ENCODE measurements at regions not wholly inside any gene's neighbourhood (a gene's known extent, or its start where the extent isn't known, plus 50 kb on each side); places are given as distances from the start of the nearest gene placed in this dataset.

DNA sequence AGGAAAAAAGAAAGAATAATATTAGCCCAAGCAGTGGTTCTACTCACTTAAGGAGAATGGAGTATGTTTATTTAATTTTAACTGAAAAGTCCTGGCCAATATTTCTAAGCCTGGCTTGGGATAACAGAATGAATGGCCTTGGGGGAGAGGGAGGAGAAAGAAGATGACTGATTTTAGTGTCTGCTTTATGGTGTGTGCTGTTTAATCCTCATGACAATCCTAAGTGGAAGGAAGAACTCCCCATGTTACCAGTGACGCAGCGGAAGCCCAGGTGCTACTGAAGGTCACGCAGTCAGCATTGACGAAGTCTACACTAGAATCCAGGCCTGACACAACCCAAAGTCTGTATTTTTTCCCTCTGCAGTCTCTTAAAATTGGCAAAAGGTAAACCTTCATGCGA is 50.5 kb downstream of the PALM2AKAP2 start:
- no peak for DNase-seq (ENCODE audit: low read depth)

DNA sequence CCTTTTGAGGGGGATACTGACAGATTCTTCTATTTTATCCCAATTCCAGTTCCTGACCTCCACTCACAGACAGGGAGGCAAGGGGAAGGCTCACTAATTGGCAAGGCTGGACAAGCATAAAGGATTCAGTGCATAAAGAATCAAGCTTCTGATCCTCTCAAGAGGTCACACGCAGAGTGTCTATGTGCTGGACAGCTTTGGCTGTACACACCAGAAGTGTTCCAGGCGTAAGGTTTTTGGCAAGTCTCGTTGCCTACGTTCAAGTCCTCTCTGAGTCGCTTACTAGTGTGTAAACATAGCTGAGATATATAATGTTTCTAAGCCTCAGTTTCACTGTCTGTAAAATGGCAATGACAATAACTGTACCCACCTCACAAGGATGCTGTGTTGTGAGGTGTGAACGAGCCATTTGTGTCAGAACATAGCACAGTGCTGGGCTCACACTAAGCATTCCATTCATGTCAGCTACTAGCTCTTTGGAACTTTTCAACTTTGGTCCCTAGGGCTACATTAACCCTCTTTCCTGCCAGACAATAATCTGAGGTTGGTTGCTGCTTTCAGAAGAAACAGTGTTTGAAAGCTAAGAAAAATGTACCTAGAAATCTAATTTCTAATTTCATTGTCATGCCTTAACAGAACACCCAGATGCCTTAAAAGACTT is 52.1 kb downstream of the PALM2AKAP2 start:
- DNase-seq (ENCODE audit: low read depth): no peak

DNA sequence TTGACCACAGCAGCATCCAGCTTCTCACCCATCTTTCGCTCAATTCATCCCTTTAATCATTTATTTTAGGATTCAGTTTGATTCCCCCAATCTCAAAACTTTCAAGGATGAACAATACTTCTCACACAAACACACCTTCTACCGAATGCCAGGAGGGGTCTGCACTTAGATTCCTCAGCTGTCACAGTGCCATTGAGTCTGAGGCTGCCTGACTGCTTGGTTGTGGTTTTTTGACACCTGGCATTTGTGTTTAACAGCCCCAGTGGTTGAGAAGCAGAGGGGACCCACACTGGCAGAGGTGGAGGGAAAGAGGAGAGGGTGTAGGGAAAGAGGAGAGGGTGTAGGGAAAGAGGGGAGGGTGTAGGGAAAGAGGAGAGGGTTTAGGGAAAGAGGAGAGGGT is 54.9 kb downstream of the PALM2AKAP2 start:
- DNase-seq (ENCODE audit: low read depth): no peak

DNA sequence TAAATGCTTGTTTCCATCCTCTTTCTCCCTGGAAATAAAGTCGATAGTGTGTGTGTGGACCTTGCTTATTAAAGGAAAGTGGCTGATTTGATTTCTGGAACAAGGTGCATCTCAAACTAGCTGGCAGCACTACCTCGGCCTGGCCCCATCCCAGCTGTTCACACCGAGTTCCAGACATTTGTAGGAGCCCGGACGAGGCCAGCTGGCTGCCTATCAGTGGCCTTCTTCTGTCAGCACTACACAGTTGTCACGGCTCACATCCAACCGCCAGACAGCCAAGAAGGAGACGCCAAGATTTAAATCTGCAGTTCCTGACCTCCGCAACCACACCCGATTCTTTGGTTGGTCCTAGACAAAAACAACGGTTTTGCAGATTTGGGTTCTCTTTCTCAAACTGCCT is 63.6 kb downstream of the PALM2AKAP2 start:
- DNase-seq (ENCODE audit: low read depth): no peak

DNA sequence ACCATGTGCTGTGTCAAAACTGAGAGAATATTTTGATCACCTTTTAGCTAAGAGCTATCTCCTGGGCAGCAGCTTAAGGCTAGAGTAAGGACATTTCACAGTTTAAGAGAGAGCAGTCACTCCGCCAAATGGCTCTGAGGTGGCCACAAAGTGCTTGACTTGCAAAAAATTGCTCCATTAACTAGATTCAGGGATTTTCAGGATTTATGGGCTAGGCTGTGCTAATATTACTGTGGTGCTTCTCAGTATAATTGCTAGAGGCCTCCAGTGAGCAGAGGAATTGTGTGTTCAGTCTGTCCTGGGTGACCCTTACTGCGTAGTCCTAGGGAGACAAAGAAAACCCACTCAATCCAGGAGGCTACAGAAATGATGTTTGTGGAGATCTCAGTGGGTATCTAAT is 65.2 kb downstream of the PALM2AKAP2 start:
- DNase-seq (ENCODE audit: low read depth): no peak

DNA sequence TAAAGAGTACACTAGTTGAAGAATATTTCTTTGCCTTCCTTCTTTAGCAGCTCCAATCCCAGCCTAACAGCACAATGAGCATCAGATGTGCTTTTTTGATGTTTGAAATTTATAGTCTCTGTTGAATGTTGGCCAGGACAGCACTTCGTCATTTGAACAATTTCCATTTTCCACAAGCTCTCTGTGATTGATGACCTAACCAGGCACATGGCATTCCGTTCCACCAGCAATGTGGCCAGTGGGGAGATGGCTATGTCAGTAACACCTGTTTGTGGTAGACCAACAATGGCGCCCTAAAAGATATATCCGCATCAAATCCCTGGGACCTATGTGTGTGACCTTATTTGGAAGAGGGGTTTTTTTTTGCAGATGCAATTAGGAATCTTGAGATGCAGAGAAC is 66.8 kb downstream of the PALM2AKAP2 start:
- no peak for DNase-seq (ENCODE audit: low read depth)

DNA sequence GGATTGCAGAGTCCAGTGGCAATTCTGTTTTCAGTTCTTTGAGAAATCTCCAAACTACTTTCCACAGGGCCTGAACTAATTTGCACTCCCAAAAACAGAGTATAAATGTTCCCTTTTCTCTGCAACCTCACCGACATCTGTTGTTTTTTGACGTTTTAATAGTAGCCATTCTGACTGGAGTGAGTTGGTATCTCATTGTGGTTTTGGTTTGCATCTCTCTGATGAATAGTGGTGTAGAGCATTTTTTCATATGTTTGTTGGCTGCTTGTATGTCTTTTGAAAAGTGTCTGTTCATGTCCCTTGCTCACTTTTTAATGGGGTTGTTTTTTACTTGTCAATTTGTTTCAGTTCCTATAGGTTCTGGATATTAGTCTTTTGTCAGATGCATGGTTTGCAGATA is 72.6 kb downstream of the PALM2AKAP2 start:
- no peak for DNase-seq (ENCODE audit: low read depth)

DNA sequence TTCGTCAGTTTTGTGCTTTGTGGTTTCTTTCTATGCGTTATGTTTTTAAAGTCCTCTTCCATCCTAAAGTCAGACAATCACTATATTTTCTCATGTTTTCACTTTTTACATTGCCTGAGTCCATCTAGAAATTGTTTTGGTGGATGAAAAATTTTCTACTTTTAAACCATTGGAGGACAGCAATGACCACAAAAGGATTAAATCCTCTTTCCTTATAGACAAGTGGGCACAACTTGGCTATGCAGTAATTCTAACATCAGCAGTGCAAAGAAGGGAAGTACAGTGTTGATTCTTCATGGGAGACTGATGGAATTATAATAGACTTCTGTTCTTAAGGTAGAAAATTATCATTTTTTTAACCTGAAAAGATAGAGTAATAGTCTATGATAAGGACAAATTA is 75.5 kb downstream of the PALM2AKAP2 start:
- DNase-seq (ENCODE audit: low read depth): no peak

DNA sequence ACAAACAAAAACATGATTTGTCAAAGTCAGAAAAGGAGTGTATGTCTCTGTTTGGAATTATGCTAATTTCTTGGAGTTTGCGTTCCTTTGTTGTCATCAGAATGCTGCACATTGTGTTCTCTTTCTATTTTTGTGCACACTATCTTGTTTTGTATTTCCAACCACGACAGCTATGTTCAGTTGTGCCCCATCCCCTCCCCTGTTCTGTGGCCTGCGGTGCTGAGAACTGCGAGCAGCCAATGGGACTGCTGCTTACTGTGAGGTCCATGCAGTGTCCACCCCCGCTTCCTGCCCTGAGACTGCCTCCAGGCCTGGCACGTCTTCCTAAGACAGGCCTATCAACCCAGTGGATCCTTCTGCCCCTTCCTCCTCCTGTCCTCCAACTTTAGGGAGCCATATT is 76.8 kb downstream of the PALM2AKAP2 start:
- DNase-seq (ENCODE audit: low read depth): no peak

DNA sequence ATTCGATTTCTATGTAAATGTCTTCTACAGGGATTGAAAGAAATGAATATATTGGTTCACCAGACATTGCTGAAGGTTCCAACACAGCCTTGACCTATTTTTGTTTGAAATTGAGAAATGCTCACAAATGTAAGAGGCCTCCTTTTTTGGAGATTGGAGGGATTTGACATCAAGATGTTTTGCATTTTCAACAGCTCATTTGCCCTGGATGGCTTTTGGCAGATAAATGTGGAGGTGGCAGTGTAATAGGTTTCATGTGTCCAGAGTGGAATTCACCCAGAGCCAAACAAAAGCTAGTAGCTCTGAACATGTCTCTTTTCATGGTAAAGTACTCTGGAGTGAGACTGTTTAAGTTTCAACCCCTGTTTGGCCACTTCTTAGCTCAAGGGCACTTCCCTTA is 77.3 kb downstream of the PALM2AKAP2 start:
- no peak for DNase-seq (ENCODE audit: low read depth)

DNA sequence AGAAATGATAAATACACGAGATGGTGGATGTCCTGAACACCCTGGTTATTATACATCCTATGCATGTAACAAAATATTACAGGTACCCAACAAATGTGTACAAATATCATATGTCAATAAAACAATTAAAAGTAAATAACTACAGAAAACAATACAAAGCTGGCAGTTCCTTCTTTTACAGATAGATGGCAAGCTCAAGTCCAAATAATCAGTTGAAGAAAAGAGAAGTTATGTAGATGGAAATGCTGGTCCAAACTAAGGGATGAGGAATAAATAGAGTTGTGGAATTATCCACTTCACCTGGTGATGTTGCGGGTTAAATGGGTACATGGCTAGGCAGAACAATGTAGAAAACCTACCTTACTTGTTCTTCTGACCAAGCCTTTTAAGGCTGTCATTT is 79.4 kb downstream of the PALM2AKAP2 start:
- DNase-seq (ENCODE audit: low read depth): no peak

DNA sequence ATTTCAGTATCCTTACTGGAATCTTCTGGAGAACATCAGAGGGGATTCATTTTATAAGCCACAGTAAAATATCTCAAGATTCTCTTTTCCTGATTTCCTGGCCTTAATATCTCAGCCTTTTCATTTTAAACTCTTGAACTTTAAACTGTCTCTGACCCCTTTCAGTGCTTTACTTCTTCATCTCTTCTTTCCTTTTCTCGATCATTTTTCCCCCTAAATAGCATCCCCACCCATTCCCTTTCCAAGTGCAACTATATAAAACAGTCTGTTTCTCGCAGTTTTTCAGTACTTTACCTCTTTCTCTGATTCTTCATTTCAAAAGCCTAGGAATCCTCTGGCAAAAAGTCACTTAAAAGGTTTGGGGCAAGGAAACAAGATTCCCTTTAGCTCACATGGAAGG is 80.5 kb downstream of the PALM2AKAP2 start:
- DNase-seq (ENCODE audit: low read depth): no peak

DNA sequence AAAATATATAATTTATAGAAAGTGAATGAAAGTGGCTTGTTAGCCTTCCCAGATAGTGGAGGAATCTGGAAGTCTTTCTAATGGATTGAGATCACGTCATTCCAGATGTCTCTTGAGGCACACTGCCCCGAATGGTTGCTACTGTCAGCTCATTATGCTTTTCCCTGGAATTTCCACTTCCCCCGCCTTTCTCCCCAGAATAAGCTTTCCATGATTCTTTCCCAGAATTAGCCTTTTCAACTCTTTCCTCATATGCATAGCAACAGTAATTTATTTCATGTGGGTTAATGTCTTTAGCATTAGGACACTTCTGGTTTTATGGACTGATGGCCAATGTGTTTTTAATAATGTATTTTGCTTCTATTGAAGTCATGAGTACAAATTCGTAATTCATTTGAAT is 81.5 kb downstream of the PALM2AKAP2 start:
- DNase-seq (ENCODE audit: low read depth): no peak

DNA sequence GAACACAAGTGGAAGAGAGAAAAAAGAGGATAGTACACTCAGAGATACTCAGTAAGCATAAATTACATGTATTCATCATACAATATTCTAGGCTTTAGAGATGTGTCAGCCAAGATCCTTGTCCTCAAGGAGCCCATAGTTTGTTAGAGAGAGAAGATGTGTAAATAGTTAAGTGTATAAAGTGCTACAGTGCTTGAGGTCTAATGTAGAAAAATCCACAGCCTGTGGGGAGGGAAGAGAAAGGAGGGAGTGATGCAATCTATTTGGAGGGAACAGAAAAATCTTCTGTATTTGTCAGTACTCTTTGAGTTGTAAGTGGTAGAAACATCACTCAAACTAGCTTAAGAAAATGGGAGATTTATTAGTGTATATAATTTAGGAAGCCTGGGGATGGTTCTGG is 81.9 kb downstream of the PALM2AKAP2 start:
- no peak for DNase-seq (ENCODE audit: low read depth)

DNA sequence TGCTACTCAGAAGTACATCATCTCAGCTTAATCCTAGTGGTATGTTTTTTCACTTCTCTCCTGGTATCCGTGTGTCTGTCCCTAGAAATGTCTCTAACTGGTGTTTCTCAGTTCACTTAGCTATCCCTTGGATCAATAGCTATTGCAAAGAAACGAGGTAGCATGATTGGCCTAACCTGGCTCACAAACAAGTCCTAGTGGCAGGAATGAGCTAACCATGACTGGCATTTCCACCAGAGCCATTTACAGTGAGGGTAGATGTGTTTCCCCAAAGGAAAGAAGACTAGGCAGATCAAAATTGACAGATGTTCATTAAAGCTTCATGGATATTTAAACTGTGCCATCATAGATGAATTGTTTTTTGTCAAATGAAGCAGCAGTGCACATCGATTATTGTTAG is 82.5 kb downstream of the PALM2AKAP2 start:
- DNase-seq (ENCODE audit: low read depth): no peak

DNA sequence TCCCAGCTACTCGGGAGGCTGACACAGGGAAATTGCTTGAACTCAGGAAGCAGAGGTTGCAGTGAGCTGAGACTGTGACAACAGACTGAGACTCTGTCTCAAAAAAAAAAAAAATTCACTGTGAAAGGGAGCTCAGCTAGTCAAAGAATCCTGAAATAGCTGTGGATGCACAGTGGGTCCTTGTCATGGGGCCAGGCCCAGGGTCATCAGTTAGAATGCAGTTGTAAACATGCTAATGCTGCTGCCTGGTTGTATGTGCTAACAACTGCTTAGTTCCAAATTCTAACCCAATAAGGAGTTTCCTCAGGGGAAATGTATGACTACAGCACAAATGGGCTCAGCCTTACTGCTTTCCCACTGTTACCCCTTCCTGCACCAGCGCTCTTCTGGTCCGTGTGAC is 84.0 kb downstream of the PALM2AKAP2 start:
- no peak for DNase-seq (ENCODE audit: low read depth)

DNA sequence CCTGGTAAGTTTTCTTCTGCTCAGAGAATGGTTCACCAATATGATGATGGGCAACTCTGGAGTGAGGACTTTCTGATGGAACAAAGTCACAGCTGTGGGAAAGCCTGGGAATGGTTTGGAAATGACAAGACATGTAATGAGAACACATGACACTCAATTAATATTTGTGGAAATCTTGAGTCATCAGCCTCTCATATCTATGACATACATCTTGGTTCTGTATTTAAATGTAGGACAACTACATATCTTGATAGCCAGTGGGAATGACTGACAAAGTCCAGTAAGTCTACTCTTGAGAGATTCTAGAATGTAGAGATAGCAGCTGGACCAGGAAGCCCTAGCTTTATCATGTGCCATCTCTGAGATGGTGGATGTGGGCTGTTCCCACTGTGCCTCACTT is 85.5 kb downstream of the PALM2AKAP2 start:
- no peak for DNase-seq (ENCODE audit: low read depth)

DNA sequence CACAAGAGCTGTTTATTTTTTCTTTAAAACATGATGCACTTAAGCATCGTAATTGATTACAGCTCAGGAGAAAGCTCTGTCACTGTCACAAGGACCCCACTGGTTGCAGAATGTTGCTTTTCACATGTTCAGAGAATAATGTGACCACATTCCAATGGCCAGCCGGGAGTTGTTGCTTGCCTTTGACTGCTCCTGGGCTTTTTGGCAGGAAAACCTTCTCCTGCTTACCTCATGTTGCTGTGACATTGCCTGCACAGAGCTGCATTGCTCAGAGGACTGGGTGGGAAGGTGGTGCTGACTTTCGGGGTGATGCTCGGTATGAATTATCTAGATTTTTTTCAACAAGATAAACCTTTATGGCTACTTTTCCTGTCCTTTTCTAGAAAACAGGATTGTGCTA is 88.2 kb downstream of the PALM2AKAP2 start:
- no peak for DNase-seq (ENCODE audit: low read depth)

DNA sequence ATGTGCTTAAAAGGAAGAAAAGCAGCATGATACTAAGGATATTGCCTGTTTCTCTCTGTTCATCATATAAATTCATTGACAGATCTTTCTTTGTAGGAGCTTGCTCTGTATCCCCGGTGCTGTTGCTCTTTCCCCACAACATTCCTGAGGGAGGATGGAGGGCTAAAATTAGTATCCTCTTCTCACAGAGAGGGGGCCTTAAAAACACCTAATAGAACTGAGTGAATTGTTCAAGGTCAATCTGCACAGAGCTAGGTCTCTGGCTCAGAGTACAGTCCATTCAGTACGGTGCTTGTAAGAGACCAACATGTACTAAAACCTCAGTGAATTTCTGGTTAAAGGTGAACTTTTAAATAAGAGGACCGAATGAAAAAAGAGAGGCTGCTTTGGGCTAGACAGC is 88.7 kb downstream of the PALM2AKAP2 start:
- no peak for DNase-seq (ENCODE audit: low read depth)

DNA sequence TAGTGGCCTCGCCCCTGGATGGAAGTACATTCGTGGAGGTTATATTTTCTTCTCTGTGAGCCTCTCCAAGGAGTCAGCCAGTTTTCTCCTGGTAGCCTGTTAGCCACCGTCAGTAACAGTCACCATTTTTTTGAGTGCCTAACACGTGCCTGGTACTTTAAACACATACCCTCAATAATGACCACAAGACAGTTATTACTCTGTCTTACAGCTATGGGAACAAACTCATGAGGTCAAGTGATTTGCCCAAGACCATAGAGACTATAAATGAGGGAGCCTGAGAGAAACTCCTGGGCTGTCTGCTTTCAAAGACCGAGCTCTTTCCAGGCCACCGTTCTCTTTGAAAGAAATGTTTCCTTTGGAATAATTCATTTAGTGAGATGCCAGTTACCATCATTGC is 90.4 kb downstream of the PALM2AKAP2 start:
- DNase-seq (ENCODE audit: low read depth): no peak

DNA sequence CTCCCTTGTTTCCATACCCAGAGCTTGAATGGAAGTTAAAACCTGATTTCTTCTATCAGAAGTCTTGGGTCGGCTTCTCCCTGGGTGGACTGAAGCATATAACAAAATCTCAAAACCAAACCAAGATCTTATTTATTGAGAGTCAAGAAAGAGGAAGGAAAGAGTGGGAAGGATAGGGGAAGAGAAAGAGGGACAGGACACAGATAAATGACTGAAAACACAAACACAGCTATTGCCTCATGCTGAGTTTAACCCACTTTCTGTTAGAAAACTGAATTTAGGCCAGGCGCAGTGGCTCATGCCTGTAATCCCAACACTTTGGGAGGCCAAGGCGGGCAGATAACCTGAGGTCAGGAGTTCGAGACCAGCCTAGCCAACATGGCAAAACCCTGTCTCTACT is 92.9 kb downstream of the PALM2AKAP2 start:
- DNase-seq (ENCODE audit: low read depth): no peak

DNA sequence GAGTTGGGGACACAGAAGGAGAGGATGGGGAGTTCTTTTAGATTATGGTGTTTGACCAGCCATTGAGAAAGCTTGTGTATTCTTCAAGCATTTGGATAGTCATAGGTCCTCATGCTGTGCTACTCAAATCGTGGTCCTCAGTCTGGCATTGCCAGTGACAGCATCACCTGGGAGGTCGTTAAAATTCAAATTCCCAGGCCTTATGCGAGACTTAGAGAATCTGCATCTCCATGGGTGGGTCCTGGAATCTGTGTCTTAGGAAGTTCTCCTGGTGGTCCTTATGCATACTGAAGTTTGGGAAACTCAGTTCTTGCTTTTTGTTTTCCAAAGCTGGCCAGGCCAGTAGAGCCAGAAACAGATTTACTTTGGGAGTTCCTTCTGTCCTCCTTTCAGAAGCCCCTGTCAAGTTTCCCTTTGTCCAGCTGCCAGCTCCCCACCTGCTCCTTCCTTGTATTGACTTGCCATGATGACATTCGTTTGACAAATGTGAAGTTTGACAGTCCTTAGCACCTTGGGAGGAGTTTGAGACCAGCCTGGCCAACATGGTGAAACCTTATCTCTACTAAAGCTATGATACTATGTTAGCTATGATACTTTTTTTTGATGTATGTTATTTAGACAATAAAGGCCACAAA is 95.6 kb downstream of the PALM2AKAP2 start:
- DNase-seq (ENCODE audit: low read depth): no peak

DNA sequence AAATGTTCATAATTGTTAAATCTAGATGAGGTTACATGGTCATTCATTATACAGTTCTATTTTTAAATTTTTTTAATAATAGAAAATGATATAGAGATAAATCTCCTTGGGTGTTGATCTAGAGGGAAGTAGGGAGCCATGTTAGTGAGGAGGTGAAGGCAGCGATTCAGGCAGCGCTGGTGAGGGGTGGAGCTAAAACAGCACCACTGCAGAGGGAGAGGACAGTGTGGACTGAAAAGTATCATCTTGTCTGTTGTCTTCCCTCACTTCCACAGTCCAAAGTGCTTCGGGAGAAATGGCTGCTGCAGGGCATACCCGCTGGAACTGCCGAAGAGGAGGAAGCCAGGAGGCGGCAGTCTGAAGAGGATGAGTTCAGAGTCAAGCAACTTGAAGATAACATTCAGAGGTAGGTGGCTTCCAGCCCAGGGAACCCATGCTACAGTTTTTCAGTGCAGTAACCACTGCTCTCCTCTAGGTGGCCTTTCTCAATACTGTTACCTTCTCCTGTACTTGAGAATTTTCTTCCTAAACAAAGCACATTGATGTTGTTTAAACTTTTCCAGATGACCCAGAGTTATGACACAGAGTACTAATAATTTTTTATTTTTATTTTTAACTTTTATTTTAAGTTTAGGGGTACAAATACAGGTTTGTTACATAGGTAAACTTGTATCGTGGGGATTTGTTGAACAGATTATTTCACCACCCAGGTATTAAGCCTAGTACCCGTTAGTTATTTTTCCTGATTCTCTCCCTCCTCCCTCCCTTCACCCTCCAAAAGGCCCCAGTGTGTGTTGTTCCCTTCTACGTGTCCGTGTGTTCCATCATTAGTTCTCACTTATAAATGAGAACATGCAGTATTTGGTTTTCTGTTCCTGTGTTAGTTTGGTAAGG is 100.5 kb downstream of the PALM2AKAP2 start:
- DNase-seq (ENCODE audit: low read depth): peak; percentile 3
